Spleen (tissue), 7 donors: ENCODE measurements at regions not wholly inside any gene's neighbourhood (a gene's known extent, or its start where the extent isn't known, plus 50 kb on each side); places are given as distances from the start of the nearest gene placed in this dataset.

Source experiments
- POLR2A ChIP-seq, 3 donors: fragments of 450-650 bp; IDR thresholded peaks; one replicate each; pipeline ENCODE4 v1.5.1; 2017; ENCODE audit warnings: antibody characterized with exemption in 3 of 3, mild to moderate bottlenecking in 1 of 3
- POLR2AphosphoS5 ChIP-seq, 3 donors: sonication (generic); formaldehyde crosslinking; IDR thresholded peaks; one replicate each; pipeline ENCODE4 v1.5.1; 2017; ENCODE audit warnings: antibody characterized with exemption in 3 of 3
- TF ChIP-seq, protein P1 (sequence below), 11 experiments: fragments of 200-600 bp in 7 of 11; fragments of 450-650 bp in 4 of 11; sonication (generic) in 4 of 11; IDR thresholded peaks in 8 of 11; conservative IDR thresholded peaks in 3 of 11; 1 replicate in 7 of 11; 2 replicates in 4 of 11; pipeline versions ENCODE4 v1.4.0 to v1.8.0; 2016 to 2021; ENCODE audit warnings: antibody characterized with exemption in 11 of 11, inconsistent platforms in 4 of 11, mild to moderate bottlenecking in 1 of 11
- donor health status: DM: no; HTN: no; CAD: no; lungs with moderate emphysema.
- donor health status: DM: no; HTN: no; CAD: no.
- donor health status: DM: no; HTN: no; CAD: no.

GRCh38 chr10:36703179-36703578, 422.2 kb upstream of the ANKRD30A start:
- TF ChIP-seq, protein P1, sequence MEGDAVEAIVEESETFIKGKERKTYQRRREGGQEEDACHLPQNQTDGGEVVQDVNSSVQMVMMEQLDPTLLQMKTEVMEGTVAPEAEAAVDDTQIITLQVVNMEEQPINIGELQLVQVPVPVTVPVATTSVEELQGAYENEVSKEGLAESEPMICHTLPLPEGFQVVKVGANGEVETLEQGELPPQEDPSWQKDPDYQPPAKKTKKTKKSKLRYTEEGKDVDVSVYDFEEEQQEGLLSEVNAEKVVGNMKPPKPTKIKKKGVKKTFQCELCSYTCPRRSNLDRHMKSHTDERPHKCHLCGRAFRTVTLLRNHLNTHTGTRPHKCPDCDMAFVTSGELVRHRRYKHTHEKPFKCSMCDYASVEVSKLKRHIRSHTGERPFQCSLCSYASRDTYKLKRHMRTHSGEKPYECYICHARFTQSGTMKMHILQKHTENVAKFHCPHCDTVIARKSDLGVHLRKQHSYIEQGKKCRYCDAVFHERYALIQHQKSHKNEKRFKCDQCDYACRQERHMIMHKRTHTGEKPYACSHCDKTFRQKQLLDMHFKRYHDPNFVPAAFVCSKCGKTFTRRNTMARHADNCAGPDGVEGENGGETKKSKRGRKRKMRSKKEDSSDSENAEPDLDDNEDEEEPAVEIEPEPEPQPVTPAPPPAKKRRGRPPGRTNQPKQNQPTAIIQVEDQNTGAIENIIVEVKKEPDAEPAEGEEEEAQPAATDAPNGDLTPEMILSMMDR (IDR thresholded peaks at IDR 0.05 in 8 of 11, conservative IDR thresholded peaks at IDR 0.05 in 3 of 11) = no peak
- TF ChIP-seq POLR2A (IDR thresholded peaks at IDR 0.05) (no peak), POLR2AphosphoS5 (IDR thresholded peaks at IDR 0.05) (no peak)
